GM21423 (cell line): ENCODE measurements at regions not wholly inside any gene's neighbourhood (a gene's known extent, or its start where the extent isn't known, plus 50 kb on each side); places are given as distances from the start of the nearest gene placed in this dataset.

Experiments used
- ATAC-seq: cut with Tn5 transposase; IDR thresholded peaks from one replicate; pipeline ENCODE4 v1.9.1; 2021; ENCODE audit warnings: mild to moderate bottlenecking, moderate library complexity; ENCODE audit not compliant: unreplicated experiment

- ATAC-seq: no peak
These were observed 70.2 kb downstream of the HRH4 start for GRCh38 chr18:24530630-24531111.

- ATAC-seq: no peak
These were observed 73.8 kb downstream of the HRH4 start for GRCh38 chr18:24534271-24534670.

GRCh38 chr18:24534737-24535136, 74.3 kb downstream of the HRH4 start:
- ATAC-seq: no peak

GRCh38 chr18:24535527-24536295, 75.3 kb downstream of the HRH4 start:
- no peak for ATAC-seq

- no peak for ATAC-seq
These were observed 75.9 kb downstream of the HRH4 start for GRCh38 chr18:24536326-24536725.

GRCh38 chr18:24536834-24537233, 76.4 kb downstream of the HRH4 start:
- no peak for ATAC-seq

- ATAC-seq: no peak
These were observed 78.2 kb downstream of the HRH4 start for GRCh38 chr18:24538414-24539264.

GRCh38 chr18:24539866-24540617, 79.6 kb downstream of the HRH4 start:
- no peak for ATAC-seq

- ATAC-seq: no peak
These were observed 80.5 kb downstream of the HRH4 start for GRCh38 chr18:24540896-24541295.

- no peak for ATAC-seq
These were observed 82.8 kb downstream of the HRH4 start for GRCh38 chr18:24543086-24543794.

GRCh38 chr18:24543795-24544498, 83.5 kb downstream of the HRH4 start:
- no peak for ATAC-seq

- no peak for ATAC-seq
These were observed 84.5 kb downstream of the HRH4 start for GRCh38 chr18:24544949-24545348.

GRCh38 chr18:24545651-24546050, 85.2 kb downstream of the HRH4 start:
- no peak for ATAC-seq

GRCh38 chr18:24546307-24546706, 85.9 kb downstream of the HRH4 start:
- ATAC-seq: no peak

- ATAC-seq: no peak
These were observed 88.1 kb downstream of the HRH4 start for GRCh38 chr18:24548583-24548982.

- ATAC-seq: no peak
These were observed 91.8 kb downstream of the HRH4 start for GRCh38 chr18:24552218-24552617.

GRCh38 chr18:24553571-24554285, 93.3 kb downstream of the HRH4 start:
- ATAC-seq: no peak

GRCh38 chr18:24558403-24558802, 98.0 kb downstream of the HRH4 start:
- ATAC-seq: no peak

GRCh38 chr18:24559526-24559925, 99.1 kb downstream of the HRH4 start:
- no peak for ATAC-seq
